OCI-M2 (cell line): ENCODE measurements at regions not wholly inside any gene's neighbourhood (a gene's known extent, or its start where the extent isn't known, plus 50 kb on each side); places are given as distances from the start of the nearest gene placed in this dataset.
"Not testable (repeated sequence)": the region's sequence is repeated elsewhere in the genome, so short reads cannot be mapped to it uniquely, and the experiment has no call there.

ENCODE experiments used
- DNase-seq: peaks from one replicate; lab custom pipeline; 2025; ENCODE audit not compliant: unreplicated experiment; lab: John Stamatoyannopoulos, UW

GRCh38 chr3:118765636-118766305 lies 268.9 kb downstream of the IGSF11 start:
- no peak for DNase-seq

- no peak for DNase-seq
Observed at GRCh38 chr3:118766306-118766669, 268.4 kb downstream of the IGSF11 start.

GRCh38 chr3:118772036-118772435 lies 262.6 kb downstream of the IGSF11 start:
- no peak for DNase-seq

GRCh38 chr3:118772547-118773011 lies 262.1 kb downstream of the IGSF11 start:
- DNase-seq, result no peak

- no peak for DNase-seq
Observed at GRCh38 chr3:118775021-118775420, 259.6 kb downstream of the IGSF11 start.

GRCh38 chr3:118778201-118778600 lies 256.4 kb downstream of the IGSF11 start:
- no peak for DNase-seq

GRCh38 chr3:118781232-118781631 lies 253.4 kb downstream of the IGSF11 start:
- no peak for DNase-seq

- no peak for DNase-seq
Observed at GRCh38 chr3:118781839-118782238, 252.8 kb downstream of the IGSF11 start.

GRCh38 chr3:118782755-118783202 lies 251.9 kb downstream of the IGSF11 start:
- DNase-seq, result no peak

- DNase-seq, result no peak
Observed at GRCh38 chr3:118785415-118785814, 249.2 kb downstream of the IGSF11 start.

GRCh38 chr3:118791246-118791645 lies 243.4 kb downstream of the IGSF11 start:
- no peak for DNase-seq

GRCh38 chr3:118792191-118792590 lies 242.5 kb downstream of the IGSF11 start:
- DNase-seq, result no peak

- DNase-seq, result no peak
Observed at GRCh38 chr3:118793176-118793575, 241.5 kb downstream of the IGSF11 start.

GRCh38 chr3:118799303-118799702 lies 235.3 kb downstream of the IGSF11 start:
- no peak for DNase-seq

- DNase-seq, result no peak
Observed at GRCh38 chr3:118801899-118802298, 232.7 kb downstream of the IGSF11 start.

- DNase-seq, result no peak
Observed at GRCh38 chr3:118802325-118803095, 232.1 kb downstream of the IGSF11 start.

GRCh38 chr3:118803096-118803476 lies 231.6 kb downstream of the IGSF11 start:
- DNase-seq, result no peak

- no peak for DNase-seq
Observed at GRCh38 chr3:118805007-118805406, 229.6 kb downstream of the IGSF11 start.

GRCh38 chr3:118806423-118806822 lies 228.2 kb downstream of the IGSF11 start:
- no peak for DNase-seq

GRCh38 chr3:118807349-118807748 lies 227.3 kb downstream of the IGSF11 start:
- not testable (repeated sequence) for DNase-seq

- DNase-seq, result no peak
Observed at GRCh38 chr3:118808723-118809122, 225.9 kb downstream of the IGSF11 start.

GRCh38 chr3:118809696-118810498 lies 224.7 kb downstream of the IGSF11 start:
- DNase-seq, result no peak
